ENCODE measurements at regions not wholly inside any gene's neighbourhood (a gene's known extent, or its start where the extent isn't known, plus 50 kb on each side); places are given as distances from the start of the nearest gene placed in this dataset.

DNA sequence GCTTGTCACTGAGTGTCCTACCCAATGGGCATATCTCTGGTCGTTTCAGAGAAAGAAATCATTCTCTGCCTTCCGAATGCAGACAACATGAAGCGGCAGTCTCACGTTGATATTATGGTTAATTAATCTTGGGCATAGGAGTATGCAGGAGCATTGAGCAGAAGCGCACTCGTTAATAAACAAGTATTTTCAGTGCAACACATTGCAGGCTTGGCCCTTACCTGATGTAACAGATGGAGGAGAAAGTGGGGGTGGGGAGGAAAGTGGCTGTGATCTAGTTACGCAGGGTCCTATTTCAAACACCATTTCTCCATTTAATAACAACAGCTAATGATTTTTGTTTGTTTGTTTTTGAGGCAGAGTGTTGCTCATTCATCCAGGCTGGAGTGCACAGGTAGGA lies 414.0 kb upstream of the RBFOX1 start:
- FAIRE-seq = no peak

DNA sequence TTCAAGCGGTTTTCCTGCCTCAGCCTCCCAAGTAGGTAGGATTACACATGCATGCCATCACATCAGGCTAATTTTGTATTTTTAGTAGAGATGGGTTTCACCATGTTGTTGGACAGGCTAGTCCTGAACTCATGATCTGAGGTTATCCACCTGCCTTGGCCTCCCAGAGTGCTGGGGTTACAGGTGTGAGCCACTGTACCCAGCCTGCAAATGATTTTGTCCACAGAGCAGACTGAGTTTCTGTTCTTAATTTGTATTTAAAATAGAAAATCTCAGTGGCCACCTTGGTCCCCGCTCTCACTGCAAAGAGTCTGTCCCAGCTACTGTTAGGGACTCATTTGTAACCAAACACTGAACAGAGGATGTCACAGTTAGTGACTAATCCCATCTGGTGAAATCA lies 415.7 kb upstream of the RBFOX1 start:
- FAIRE-seq = no peak

DNA sequence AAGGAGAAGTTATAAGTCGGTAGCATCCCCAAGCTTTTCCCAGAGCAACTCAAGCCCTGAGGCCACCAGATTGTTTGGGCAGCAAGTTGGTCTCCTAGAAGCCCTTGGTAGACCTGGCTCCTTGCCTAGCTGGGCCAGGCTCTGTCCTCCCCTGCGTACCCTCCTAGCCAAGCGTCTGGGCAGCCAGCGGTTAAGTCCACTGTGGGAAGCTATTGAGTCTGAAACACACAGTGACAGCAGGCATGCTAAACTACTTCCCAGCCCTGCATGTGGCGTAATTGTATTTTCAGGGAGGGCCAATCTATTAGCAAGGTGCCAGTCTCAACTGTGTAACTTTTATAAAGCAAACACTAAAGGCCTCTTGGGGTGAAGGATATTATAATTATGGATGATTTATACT lies 419.1 kb upstream of the RBFOX1 start:
- FAIRE-seq = no peak

DNA sequence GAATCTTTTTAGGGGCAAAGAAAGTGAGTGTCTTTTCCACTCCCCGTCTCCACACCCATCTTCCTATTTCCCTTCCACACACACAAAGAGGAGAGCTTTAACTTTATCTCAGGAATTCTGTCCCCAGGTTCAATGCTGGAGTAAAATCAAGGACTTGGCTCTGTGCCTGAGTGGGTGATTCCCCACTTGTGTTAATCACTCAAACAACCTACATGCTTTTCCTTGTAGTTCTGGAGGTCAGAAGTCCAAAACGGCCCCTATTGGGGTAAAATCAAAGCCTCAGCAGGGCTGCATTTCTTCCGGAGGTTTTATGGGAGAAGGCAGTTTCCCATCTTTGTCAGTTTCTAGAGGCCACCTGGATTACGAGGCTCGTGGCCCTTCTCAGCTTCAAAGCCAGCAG lies 422.3 kb upstream of the RBFOX1 start:
- FAIRE-seq = no peak

DNA sequence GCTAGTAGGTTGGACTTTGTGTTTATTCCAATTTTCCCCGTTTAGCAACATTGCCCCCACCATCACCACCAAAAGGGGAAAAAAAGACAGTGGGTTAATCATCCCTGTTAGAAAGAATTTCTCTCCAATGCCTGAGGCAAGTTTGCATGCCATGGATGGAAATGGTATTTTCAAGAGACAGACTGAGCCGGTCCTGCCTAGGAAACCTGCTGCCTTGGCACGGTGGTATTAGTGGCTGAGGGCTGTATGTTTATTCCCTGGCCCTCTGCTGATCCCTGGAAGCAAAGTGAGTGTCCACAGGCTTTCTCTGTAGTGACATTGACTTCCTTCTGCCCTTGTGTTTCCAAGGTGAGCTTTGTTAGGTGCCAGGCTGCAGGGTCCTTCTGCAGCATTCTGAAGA lies 427.0 kb upstream of the RBFOX1 start:
- no peak for FAIRE-seq

DNA sequence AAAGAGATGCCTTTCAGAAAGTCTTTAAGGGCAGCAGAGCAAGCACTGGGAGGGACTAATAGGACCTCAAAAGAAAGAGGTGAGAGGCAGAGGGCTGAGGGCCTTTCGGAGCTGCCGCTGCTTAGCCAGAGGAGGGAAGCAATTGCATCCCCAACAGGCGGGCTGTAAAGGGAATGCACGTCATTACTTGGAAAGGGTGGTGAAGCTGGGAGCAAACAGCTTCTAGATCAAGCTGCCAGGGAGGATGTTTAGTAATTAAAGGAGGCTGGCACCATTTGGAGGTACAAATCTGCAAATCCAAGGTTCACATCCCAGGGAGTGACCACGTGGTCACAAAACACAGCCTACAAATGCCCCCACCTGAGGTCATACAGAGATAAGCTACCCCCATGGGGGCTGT lies 429.0 kb upstream of the RBFOX1 start:
- FAIRE-seq = no peak

DNA sequence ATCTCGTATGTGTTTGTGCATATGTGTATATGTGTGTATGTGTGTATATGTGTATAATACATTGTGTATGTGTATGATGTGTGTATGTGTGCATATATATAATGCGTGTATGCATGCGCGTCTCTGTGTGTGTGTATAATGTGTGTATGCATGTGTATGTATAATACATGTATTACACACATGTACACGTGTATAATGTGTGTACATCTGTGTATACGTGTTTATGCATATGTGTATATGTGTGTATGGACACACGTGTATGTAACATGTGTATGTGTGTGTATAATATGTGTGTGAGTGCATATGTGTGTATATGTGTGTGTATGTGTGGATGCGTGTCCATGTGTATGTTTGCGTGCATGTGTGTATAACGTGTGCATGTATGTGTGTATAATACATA lies 433.7 kb upstream of the RBFOX1 start:
- no peak for FAIRE-seq

DNA sequence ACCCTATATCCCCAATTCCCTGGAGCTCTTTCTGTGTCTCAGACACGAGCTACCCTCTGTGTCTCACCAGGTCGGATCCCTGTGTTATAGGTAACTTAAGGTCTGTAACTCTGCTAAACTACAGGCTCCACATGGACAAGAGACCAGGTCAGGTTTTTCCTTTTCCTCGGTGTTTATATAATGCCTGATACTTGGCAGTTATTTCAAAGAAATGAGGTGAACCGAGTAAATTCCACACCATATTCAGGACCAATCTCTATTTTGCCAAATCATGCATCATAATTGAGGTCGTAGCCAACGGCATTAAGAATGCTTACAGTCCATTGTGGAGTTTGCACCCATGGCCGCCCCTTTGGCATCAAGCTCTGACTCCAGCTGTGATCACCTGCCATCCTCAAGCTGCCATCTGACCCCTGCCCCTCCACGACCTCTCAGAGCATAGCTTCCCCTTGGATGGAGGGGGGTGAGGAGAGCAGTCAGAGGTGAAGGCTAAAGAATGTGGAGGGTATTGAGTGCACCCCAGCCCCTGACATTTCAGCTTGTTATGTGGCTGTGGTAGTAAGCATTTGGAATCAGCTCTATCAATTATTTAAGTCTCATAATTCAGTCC lies 434.7 kb upstream of the RBFOX1 start:
- FAIRE-seq = no peak

DNA sequence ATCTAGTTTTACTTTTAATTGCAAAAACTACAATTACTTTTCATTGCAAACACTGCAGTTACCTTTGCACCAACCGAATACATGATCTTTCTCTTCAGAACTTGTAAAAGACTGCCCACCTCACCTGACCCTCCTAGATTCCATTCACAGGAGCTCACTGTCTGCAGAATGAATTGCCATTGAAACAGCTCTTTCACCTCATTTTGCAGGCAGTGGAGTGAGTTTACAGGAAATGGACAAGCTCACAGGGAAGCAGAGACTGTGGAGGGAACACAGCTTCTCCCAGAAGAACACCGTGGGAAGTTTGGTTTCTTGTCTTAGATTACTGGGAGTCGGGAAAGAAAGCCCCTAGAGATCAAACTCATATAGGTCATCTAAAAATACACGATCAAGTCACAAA lies 439.7 kb upstream of the RBFOX1 start:
- no peak for FAIRE-seq

DNA sequence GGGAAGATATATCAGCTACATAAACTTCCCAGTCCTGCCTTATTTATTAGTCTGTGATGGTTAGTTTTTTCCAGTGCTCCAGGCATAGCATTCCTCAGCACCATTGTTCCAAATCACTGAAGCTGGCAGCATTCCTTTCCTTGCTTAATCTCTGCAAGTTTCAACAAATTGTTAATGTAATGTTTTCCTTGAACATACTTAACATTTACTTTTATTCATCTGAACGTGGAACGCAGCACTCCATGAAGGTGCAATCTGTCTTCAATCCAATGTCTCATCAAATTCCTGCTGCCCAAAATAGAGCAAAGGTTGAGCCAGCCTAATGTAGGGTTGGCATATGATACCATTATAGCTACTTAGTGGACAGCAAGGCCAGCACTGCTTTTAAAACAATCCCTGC lies 441.1 kb upstream of the RBFOX1 start:
- FAIRE-seq = no peak

DNA sequence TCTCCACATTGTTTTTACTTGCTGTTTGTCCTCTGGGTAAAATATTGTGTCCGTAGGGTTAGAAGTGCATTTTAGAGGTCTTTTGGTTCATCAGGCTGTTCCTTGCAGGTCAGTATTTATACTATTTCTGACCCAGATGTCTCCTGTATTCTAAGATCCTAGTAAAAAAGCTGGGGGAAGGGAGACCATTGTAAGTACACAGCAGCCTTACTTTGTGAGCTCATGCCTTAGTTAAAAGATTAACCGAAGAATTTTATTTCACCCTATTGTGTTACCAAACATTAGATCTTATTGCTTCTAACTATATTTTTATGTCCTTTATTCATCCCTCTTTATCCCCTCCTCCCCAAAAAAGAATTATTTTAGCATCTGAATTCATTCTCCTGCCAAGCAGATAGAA lies 444.1 kb upstream of the RBFOX1 start:
- FAIRE-seq = no peak

DNA sequence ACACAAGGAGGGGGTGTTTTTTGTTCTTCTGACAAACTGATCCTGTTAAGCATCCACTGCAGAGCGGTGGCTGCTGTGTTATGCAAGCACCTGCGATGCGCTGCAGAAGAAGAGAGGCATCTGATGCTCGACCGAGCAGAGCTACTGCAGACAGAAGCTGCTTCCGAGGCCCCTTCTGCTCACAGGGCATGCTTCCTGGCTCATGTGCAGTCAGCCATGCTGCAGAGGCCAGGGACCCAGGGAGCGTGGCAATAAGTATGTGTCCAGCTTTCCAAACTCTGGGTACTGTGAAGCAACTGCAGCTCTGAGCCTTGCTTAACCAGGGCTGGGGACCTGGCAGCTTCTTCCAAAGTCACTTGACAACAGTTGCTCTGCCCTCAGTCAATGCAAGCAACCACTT lies 448.6 kb upstream of the RBFOX1 start:
- FAIRE-seq = no peak

DNA sequence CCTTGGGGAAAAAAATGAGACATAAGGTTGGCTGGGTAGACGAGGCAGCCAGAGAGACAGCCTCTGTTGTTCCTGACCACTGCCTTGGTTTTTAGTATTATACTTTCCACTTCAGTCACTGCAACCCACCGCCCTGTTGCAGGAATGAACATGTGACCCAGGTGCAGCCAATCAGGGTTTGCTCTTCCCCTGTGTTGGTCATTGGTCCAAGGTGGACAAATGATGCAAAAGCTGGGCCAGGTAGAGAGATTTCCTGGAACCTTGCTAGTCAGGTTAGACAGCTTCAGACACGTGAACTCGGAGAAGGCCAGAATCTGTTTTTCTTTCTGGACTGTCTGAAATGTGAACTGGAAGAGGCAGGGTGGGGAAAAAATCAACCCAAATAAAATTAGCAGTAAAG lies 452.4 kb upstream of the RBFOX1 start:
- no peak for FAIRE-seq

DNA sequence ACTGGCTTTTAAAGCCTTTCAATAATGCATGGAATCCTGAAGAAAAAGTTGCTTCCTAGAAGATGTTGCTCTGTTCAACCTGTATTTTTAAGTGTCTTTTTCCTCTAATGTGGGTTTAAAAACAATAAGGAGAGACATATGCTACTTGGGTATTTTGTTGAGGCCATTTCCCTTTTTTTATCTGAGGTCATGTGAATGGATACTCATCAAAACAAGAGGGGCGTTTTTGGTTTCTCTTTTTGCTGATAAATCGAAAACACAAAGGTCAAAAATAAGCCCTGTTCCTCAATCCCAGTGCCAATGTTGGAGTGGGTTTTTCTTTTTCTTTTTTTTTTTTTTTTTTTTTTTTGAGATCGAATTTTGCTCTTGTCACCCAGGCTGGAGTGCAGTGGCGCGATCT lies 468.0 kb upstream of the RBFOX1 start:
- no peak for FAIRE-seq

DNA sequence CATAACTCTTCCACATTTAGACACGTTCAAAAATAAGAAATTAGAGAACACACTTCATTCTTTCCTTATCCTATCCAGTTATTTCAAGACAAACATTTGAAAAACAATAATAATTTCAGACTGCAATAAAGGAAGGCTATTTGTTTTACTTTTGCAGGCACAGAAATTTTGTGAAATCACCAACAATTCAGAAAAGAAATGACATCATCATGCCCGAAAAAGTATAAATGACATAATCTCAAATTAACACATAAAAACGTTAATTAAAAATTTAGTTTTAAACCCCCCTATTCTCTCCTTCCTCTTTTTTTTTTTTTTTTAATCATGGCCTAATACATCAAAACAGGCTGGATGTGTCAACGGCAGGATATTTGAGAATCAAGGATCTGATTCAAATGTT lies 468.4 kb upstream of the RBFOX1 start:
- no peak for FAIRE-seq

DNA sequence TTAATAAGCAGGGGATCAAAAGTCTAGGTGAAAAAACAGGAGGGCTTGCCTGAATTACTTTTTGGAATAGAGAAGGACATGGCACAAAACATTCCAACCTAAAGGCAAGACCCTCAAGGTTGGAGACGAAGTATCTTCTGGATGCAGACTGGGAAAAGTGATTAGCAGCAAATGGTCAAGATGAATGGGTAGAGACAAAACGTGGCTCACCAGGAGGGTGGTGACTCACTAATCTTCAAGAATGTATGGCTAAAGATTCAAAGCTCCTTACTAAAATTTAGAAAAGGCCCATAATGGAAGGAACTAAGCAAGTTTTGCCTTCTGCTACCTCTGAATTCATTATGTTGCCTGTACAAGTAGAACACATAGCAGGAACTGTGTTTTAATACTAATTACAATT lies 469.5 kb upstream of the RBFOX1 start:
- no peak for FAIRE-seq

DNA sequence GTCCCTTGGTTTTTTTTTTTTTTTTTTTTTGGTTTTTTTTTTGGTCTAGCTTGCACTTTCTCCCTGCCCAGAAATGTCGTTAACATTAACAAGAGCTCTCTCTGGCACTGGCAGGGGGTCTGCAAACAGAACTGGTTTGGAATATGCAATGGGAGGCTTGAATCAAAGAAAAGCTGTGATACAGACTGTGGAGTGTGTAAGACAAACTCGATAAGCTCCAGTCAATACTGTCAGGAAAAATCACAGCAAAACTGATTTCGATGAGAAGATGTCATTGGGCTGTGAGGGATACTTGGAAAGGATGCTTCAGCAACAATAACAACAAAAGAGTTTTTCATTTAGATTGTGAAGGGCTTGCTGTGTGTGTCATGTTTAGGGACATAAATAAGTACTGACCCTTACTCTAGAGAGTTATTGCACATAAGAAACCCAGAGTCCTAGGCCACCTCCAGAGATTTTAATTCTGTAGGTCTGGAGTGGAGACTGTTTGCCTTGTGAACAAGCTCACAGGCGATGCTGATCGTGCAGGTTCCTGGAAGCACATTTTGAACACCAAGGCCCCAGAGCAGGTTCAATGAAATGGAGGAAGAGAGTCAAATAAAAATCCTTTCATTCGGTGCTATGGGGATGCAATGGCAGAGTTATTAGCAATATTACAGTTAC lies 470.7 kb upstream of the RBFOX1 start:
- no peak for FAIRE-seq

DNA sequence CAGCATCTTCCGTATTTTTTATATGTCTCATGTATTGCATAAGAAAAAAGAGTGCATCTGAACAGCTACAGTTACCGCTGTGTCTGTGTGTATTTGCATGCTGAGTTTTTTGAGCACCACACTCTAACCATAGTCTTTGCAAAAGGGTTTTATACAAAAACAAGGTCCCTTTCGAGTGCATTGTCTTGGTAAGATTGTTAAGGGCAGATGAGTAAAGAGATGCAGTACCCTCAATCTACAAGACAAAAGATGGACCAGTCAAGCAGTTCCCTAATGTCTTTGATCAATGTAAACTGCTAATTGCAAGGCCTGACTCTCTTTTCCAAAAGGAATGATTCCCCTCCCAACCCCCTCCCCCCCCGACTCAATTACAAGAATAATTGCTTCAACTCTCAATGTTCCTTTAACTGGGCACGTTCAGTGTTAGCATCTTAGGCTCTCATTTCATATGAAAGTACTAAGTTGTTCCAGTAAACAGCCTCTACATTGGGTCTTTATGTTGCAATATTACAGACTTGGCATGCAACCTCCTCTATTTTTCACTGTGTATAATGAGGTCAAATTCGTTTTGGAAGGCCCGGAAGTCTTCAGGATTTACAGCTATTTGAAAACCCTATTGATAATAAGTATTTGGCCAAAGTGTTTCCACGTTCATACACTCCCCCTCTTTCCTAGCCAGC lies 471.4 kb upstream of the RBFOX1 start:
- FAIRE-seq = no peak

DNA sequence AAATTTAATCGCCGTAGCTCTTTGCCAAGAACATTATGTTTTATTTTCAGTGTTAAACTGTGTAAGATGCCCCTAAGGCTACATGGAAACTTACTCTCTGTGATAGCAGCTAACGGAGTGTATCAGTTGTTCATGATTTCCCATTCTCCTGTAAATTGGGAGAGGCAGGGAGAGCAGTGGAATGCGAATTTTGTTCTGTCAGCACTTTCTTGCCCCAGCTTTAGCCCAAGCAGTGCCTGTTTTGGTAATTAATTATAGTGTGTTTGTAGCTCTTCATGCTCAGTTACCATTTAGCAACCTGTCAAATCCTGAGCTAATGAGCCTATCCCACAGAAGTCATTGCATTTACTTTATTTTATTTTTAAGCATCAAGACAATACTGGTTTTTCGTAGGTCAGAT lies 475.1 kb upstream of the RBFOX1 start:
- FAIRE-seq = no peak

DNA sequence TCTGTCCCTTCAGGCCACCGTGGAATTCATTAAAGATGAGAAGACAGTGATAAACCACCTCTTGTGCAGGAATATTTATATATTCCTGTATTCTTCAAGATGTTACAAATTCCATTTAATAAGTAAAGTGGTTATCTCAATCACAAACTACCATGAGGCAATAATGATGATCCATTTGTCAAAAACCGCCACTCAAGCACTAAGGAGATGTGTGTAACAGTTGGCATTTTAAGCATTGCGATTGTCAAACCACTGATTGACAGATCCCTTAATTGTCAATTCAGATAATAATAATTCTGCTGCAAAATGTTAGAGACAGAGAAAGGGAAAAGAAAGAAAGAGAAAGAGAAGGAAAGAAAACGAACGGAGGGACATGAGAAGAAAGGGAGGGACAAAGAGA lies 476.1 kb upstream of the RBFOX1 start:
- FAIRE-seq = no peak

DNA sequence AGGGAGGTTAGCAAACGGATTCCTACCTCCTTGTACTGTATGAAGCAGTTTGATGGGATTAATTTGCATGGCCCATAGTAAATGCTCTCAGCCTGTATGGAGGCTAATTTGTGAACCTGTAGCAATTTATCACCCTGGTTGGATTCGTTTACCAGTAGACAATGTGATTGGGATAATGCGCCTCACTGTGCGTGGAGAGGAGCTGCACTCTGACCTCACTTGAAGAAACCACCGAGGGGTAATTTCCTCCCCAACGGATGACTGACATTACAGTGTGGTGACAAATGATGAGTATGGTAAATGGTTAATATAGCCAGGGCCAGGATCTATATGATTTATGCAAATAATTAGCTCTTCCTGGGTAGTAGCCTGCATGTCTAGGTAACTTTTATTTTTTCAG lies 479.1 kb upstream of the RBFOX1 start:
- no peak for FAIRE-seq

DNA sequence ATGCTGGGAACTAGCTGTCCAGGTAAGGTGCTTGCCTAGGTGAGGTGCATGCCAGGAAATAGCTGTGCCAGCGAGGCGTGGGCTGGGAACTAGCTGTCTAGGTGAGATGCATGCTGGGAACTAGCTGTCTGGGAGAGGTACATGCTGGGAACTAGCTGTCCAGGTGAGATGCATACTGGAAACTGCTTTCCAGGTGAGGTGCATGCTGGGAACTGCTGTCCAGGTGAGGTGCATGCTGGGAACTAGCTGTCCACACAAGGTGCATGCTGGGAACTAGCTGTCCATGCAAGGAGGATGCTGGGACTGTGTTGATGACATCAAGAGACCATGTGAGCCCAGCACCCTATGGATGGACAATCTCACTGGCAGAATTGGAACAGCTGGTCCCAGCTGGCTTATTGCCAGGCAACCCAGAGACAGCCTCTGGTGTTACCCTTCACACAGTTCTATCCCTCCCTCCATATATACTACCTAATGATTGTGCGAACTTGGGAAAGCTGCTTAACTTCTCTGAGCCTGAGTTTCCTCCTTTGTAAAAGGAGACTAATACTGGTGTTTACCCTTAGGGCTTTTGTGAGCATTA lies 479.9 kb upstream of the RBFOX1 start:
- FAIRE-seq = no peak

DNA sequence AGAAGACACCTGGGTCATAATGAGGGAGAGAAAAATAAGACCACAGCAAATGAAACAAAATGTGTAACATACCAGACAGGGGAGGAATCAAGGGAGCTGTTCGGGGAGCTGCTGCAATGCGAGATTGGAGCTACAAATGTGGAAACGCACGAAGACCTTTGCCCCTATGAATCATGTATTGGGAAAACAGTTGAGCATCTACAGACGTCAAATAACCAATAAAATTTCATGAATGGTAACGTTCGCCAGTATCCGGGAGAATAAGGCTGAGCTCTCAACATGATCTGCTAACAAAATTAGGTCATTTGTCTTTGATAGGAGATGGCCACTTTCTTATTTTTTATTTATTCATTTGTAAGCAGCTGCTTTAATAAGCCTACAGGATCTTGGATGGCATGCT lies 486.2 kb upstream of the RBFOX1 start:
- no peak for FAIRE-seq

DNA sequence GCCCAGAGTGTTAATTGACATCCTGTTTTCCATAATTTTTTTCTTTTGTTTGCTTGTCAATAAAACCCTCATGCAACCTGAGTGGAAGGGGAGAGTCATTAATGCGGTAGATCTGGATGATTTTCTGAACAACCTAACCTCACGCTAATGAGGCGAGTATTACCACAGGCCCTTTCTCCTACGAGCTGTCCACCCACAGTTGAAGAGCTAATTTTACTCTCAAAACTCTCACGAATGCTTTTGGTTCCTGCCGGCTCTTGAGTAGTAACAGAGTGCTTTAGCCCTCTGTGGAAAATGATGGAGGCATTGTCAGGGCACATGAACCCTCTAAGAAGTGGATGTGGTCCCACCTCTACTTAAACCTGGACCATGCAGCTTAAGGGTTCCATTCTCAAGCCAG lies 491.3 kb upstream of the RBFOX1 start:
- FAIRE-seq = no peak

Measured in endometrium (tissue), 2 donors.